DMS153 treated with DMSO at 0.1 percent for 48 hours (cell line): ENCODE measurements at regions not wholly inside any gene's neighbourhood (a gene's known extent, or its start where the extent isn't known, plus 50 kb on each side); places are given as distances from the start of the nearest gene placed in this dataset.
A peak's percentile ranks its signal among the peaks of the same experiment; 100 is the strongest.
"Not testable (repeated sequence)": the region's sequence is repeated elsewhere in the genome, so short reads cannot be mapped to it uniquely, and the experiment has no call there.

Source experiments
- DNase-seq: peaks from one replicate; lab custom pipeline; 2025; ENCODE audit not compliant: unreplicated experiment; lab: John Stamatoyannopoulos, UW

DNA sequence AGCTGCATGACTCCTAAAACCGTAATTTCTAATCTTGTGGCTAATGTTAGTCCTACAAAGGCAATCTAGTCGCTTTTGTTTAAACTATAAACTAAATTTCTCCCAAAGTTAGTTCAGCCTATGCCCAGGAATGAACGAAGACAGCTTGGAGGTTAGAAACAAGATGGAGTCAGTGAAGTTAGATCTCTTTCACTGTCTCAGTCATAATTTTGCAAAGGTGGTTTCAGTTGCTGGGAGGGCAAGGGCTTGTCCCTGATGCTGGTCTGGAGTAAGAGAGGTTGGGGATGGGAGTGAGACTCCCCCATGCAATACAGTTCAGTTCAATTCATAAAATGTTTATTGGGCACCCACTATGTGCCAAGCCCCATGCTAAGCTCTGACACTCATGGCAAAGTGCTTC is 362.1 kb downstream of the TYW1 start:
- DNase-seq = not testable (repeated sequence)

DNA sequence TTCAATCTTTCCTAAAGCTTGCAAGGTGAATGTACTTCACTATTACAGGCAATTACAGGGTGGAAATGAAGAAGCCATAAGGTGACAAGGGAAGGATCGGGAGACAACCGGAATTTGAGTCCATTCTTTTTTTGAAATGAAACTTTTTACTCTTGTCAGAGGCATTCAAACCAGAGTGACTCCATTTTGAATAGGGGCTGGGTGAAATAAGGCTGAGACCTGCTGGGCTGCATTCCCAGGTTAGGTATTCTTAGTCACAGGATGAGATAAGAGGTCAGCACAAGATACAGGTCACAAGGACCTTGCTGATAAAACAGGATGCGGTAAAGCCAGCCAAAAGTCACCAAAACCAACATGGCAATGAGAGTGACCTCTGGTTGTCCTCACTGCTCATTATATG is 363.3 kb downstream of the TYW1 start:
- no peak for DNase-seq

DNA sequence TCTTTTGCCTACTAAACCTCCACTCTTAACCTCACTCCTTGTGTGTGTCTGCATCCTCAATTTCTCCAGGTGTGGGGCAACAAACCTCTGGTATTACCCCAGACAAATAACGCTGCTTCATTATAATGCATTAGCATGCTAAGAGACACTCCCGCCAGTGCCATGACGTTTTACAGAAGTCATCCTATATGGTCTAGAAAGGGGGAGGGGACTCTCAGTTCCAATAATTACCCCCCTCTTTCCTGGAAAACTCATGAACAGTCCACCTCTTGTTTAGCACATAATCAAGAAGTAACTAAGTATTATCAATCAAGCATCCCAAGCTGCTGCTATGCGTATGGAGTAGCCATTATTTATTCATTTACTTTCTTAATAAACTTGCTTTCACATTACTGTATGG is 364.5 kb downstream of the TYW1 start:
- DNase-seq = no peak

DNA sequence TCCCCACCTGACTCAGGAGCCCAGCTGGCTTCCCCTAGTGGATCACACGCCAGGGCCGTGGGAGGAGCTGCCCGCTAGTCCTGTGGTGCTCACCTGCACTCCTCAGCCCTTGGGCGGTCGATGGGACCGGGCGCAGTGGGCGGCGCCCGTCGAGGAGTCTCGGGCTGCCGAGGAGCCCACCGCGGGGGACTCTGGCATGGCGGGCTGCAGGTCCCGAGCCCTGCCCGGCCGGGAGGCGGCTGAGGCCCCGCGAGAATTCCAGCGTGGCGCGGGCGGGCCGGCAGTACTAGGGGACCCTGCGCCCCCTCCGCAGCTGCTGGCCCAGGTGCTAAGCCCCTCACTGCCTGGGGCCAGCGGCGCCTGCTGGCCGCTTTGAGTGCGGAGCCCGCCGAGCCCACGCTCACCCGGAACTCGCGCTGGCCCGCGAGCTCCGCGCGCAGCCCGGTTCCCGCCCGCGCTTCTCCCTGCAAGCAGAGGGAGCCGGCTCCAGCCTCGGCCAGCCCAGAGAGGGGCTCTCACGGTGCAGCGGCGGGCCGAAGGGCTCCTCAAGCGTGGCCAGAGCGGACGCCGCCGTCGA is 367.9 kb downstream of the TYW1 start:
- no peak for DNase-seq

DNA sequence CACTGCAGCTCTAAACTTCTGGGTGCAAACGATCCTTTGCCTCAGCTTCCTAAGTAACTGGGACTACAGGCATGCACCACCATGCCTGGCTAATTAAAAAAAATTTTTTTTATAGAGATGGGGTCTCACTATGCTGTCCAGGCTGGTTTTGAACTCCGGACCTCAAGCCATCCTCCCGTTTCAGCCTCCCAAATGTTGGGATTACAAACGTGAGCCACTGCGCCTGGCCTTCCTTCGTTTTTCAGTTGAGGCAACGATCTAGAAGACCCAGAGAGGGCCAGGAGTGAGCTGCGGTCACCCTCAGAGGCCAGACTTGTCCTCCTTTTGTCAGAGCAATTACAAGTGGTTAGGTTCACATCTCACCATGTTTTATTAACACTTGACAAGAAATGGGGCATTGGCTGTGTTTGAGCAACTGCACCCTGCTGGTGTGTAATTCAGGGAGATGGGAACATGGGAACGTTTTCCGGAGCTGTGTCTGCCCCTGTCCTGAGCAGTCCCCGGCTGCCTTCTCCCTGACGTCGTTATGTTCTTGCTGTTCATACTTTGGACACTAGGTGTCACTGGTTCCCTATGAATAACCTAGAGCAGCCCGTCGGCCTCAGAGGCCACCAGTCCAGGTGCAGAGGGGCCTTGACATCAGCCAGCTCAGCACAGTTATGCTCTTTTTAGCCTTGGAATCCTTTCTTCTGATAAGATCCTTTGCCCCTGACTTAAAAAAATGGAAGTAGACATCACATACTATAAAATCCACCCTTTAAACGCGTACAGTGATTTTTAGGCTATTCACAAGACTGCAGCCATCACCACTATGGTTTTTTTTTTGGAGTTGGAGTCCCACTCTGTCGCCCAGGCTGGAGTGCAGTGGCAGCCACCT is 375.0 kb downstream of the TYW1 start:
- peak; percentile 45 for DNase-seq

GRCh38 chr7:67373389-67373788 is 376.8 kb downstream of the TYW1 start:
- DNase-seq = not testable (repeated sequence)

DNA sequence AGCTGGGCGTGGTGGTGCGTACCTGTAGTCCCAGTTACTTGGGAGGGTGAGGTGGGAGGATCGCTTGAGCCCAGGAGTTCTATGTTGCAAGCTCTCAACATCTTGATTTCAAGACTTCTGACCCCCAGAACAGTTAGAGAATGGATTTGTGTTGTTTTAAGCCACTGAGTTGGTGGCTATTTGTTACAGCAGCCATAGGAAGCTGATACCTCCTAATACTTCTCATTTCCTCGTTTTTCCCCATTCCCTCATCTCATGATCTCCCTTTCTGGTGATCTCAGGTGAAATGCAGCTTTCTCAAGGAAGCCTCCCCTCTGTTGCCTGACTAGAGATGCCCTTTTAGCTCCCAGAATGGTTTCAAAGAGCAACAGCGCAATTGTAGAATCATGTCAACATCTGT is 378.8 kb downstream of the TYW1 start:
- no peak for DNase-seq

- DNase-seq = peak; percentile 27
Observed at GRCh38 chr7:67377939-67378862, 381.6 kb downstream of the TYW1 start.

DNA sequence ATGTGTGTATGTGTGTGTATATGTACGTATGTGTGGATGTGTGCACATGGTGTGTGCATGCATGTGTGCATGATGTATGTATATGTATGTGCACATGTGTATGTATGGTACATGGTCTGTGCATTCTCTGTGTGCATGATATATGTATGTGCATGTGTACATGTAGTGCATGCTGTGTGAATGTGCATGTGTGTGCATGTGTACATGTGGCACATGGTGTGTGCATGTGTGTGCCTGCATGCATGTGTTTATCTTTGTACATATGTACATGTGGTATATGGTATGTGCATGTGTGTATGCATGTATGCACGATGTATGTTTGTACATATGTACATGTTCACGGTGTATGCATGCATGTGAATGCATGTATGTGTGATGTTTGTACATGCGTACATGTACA is 383.7 kb downstream of the TYW1 start:
- no peak for DNase-seq

DNA sequence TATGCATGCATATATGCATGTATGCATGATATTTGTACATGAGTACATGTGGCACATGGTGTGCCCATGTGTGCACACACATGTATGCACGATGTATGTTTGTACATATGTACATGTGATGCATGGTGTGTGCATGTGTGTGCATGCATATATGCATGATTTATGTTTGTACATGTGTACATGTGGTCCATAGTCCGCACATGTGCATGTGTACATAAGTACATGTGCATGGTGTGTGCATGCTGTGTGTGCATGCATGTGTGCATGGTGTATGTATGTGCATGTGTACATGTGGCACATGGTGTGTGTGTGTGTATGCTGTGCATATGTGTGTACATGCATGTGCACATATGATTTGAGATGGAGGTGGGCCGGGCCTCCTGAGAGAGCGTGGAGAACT is 384.2 kb downstream of the TYW1 start:
- no peak for DNase-seq

GRCh38 chr7:67387851-67388250 is 391.2 kb downstream of the TYW1 start:
- DNase-seq = no peak

- DNase-seq = no peak
Observed at GRCh38 chr7:67391168-67391567, 394.5 kb downstream of the TYW1 start.

GRCh38 chr7:67392596-67393438 is 396.2 kb downstream of the TYW1 start:
- no peak for DNase-seq

DNA sequence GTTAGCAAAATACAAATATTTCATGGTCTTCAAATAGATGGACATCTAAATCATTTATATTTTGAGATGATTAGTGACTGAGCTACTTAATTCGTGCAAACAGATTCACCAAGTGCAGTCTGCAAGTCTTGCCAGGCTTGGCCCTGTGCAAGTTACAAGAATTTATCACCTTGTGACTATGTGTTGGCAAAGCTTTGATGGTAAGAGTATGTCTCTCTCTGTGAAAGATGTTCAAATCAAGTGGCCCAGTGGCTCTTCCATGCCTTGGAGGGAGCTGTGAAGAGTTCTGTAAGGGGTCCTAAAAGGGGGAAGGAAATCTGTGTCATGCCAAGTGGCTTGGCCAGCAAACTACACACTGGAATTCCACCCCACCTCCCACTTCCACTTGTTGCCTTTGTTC is 397.3 kb downstream of the TYW1 start:
- DNase-seq = no peak

DNA sequence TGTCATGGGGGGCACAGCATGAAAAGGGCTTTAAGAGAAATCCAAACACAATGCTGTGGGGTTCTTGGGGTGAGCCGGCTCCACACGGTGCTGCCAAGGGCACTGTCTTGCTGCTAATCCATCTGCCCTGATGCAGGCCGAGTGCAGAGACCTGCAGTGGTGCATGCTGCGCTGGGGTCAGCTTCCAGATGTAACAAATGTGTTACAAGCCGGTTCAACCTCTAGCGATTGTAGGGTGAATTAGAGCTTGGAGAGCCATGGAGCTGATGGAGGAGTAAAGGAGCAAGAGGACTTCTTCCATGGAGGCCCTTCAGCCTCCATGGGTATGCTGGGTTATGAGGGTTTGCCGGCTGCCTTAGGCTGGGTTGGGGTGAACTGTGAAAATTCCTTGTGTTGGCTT is 402.3 kb downstream of the TYW1 start:
- DNase-seq = no peak

GRCh38 chr7:67401492-67401891 is 404.9 kb downstream of the TYW1 start:
- DNase-seq = no peak

- DNase-seq = no peak
Observed at GRCh38 chr7:67402280-67402679, 405.6 kb downstream of the TYW1 start.

DNA sequence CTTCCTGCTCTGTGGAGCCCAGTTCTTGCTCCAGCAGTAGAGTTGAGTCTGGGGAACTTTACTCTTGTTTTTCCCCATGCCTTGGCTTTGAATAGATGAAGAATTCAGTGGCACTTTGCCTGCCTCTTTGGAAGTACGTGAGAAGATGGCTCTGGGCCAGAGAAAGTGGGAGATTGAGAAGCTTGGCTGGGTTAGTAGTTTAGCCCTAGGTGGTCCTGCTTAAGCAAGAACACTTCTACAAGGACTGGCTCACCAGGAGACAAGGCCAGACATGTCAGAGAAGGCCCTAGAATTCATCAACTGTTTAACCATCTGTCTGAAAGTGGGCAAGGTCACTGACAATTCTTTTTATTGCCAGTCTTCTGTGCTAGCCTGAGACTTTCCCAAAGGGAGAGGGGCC is 410.3 kb downstream of the TYW1 start:
- no peak for DNase-seq

- DNase-seq = no peak
Observed at GRCh38 chr7:67407392-67408071, 410.9 kb downstream of the TYW1 start.

DNA sequence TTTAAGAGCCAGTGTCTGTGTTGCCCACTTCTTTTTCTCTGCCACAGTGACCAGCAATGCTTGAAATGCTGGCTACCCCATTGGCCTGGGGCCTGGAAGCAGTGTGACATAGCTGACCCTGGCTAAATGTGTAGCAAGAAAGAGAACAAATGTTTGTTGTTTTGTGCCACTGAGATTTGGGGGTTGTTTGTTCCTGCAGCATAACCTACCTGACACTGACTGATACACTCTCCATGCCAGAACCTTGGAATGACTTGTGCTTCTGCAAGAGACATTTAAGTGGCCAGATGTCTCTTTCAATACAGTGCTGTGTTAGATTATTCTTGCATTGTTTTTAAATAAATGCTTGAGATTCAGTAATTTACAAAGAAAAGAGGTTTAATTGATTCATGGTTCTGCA is 411.5 kb downstream of the TYW1 start:
- DNase-seq = no peak
